HG03097 (cell line): ENCODE measurements at regions not wholly inside any gene's neighbourhood (a gene's known extent, or its start where the extent isn't known, plus 50 kb on each side); places are given as distances from the start of the nearest gene placed in this dataset.

ENCODE experiments used
- ATAC-seq: cut with Tn5 transposase; IDR thresholded peaks from one replicate; pipeline ENCODE4 v1.9.1; 2021; ENCODE audit not compliant: unreplicated experiment, low FRiP score

- no peak for ATAC-seq
Observed at GRCh38 chr14:101480022-101480746, 81.1 kb upstream of the DIO3 start.

- no peak for ATAC-seq
Observed at GRCh38 chr14:101480747-101481530, 80.4 kb upstream of the DIO3 start.

GRCh38 chr14:101481557-101481956 is 79.7 kb upstream of the DIO3 start:
- ATAC-seq: no peak

- no peak for ATAC-seq
Observed at GRCh38 chr14:101482066-101482465, 79.2 kb upstream of the DIO3 start.

- ATAC-seq: no peak
Observed at GRCh38 chr14:101483829-101484228, 77.5 kb upstream of the DIO3 start.

- no peak for ATAC-seq
Observed at GRCh38 chr14:101489092-101489760, 72.1 kb upstream of the DIO3 start.

GRCh38 chr14:101490771-101491170 is 70.5 kb upstream of the DIO3 start:
- ATAC-seq: no peak

GRCh38 chr14:101491841-101492240 is 69.5 kb upstream of the DIO3 start:
- ATAC-seq: no peak

- no peak for ATAC-seq
Observed at GRCh38 chr14:101492716-101493115, 68.6 kb upstream of the DIO3 start.

GRCh38 chr14:101494826-101495225 is 66.5 kb upstream of the DIO3 start:
- ATAC-seq: no peak

- no peak for ATAC-seq
Observed at GRCh38 chr14:101495284-101495683, 66.0 kb upstream of the DIO3 start.

GRCh38 chr14:101495827-101496775 is 65.2 kb upstream of the DIO3 start:
- no peak for ATAC-seq

GRCh38 chr14:101496776-101497683 is 64.3 kb upstream of the DIO3 start:
- no peak for ATAC-seq

- no peak for ATAC-seq
Observed at GRCh38 chr14:101497684-101498525, 63.4 kb upstream of the DIO3 start.

GRCh38 chr14:101498526-101498860 is 62.8 kb upstream of the DIO3 start:
- no peak for ATAC-seq

- ATAC-seq: no peak
Observed at GRCh38 chr14:101499080-101499479, 62.2 kb upstream of the DIO3 start.

- ATAC-seq: no peak
Observed at GRCh38 chr14:101499513-101499912, 61.8 kb upstream of the DIO3 start.

GRCh38 chr14:101500061-101500460 is 61.2 kb upstream of the DIO3 start:
- ATAC-seq: no peak

- ATAC-seq: no peak
Observed at GRCh38 chr14:101500681-101501080, 60.6 kb upstream of the DIO3 start.
